ENCODE measurements at regions not wholly inside any gene's neighbourhood (a gene's known extent, or its start where the extent isn't known, plus 50 kb on each side); places are given as distances from the start of the nearest gene placed in this dataset.

GRCh38 chr1:234916840-234917239 is 211.8 kb downstream of the TOMM20 start:
- CTCF ChIA-PET (ENCODE audit: low intra/inter-chr PET ratio, low total read pairs) = no interaction called here
- no peaks in the 10 kb centered on the region for H3K27me3 ChIP-seq (ENCODE audit: control insufficient read depth in 1 of 2, insufficient read depth in 2 of 2, low read length in 2 of 2)
- TF ChIP-seq ZBTB8A (CRISPR knock-in tag; IDR thresholded peaks at IDR 0.05; ENCODE audit: borderline replicate concordance, low read depth) (no peak), NAIF1 (CRISPR knock-in tag; IDR thresholded peaks at IDR 0.05; ENCODE audit: borderline replicate concordance) (no peak), ZNF576 (CRISPR knock-in tag; IDR thresholded peaks at IDR 0.05) (no peak), ETV5 (CRISPR knock-in tag; IDR thresholded peaks at IDR 0.05; ENCODE audit: borderline replicate concordance) (no peak), HNF4G (IDR thresholded peaks at IDR 0.05; ENCODE audit: borderline replicate concordance, low read depth, low read length) (no peak), HNF4G (CRISPR knock-in tag; IDR thresholded peaks at IDR 0.05; ENCODE audit: borderline replicate concordance, low read depth) (no peak), MTF2 (CRISPR knock-in tag; IDR thresholded peaks at IDR 0.05; ENCODE audit: borderline replicate concordance) (no peak), PTBP1 (IDR thresholded peaks at IDR 0.05; ENCODE audit: low read depth, low read length, poor library complexity, severe bottlenecking) (no peak), ZNF782 (CRISPR knock-in tag; IDR thresholded peaks at IDR 0.05; ENCODE audit: borderline replicate concordance) (no peak), POLR2G (IDR thresholded peaks at IDR 0.05; ENCODE audit: low read depth, low read length) (no peak)
- H2AFZ ChIP-seq (ENCODE audit: low read length) = no peak overlapping the region
- H4K20me1 ChIP-seq (ENCODE audit: insufficient read depth, low read length) = no peaks in the 10 kb centered on the region
- in situ Hi-C loops (cut with HindIII; ENCODE audit: extremely low pct_ligation_motif_present, low pct_unique_long_range_greater_than_20kb) (no loop called here), intact Hi-C loops (cut with micrococcal nuclease; ENCODE audit: unreplicated experiment) (no loop called here)
- ATAC-seq = no peak
- no peaks in the 10 kb centered on the region for H3K79me2 ChIP-seq (ENCODE audit: insufficient read depth, low read length)
- H3K9me3 ChIP-seq (ENCODE audit: low read length) = 0 out of 2 replicates have a peak, but pooled peaks cover 4% of the 10 kb centered on the region
- no peak for DNase-seq (ENCODE audit: low spot score)
- H3K4me1 ChIP-seq (ENCODE audit: insufficient read depth, low read length) = peaks cover 52% of the 10 kb centered on the region
- H3K27ac ChIP-seq (ENCODE audit: extremely low read length, insufficient read depth, low read length) = no peak overlapping the region
- WGBS (ENCODE audit: low lambda C conversion rate) = 93% methylated on average over 4 of the region's 4 CpGs
- no peak overlapping the region for H3K4me3 ChIP-seq (replicated peaks in 1 of 3; ENCODE audit: insufficient read depth in 1 of 3, low read depth in 2 of 3, low read length in 3 of 3)
- no peaks in the 10 kb centered on the region for H3K36me3 ChIP-seq (replicated peaks in 1 of 2; ENCODE audit: control insufficient read depth in 1 of 2, insufficient read depth in 2 of 2, low read length in 2 of 2)
- no TSS peak for BruUV-seq (replicated peaks)
- FAIRE-seq = no peak
- POLR2A ChIA-PET = interaction anchor here (1.6 kb wide), 1 partner anchor 40 kb away, joined by 3 read pairs; no protein-coding TSS in a partner anchor
- no peak overlapping the region for H3K9ac ChIP-seq (ENCODE audit: insufficient read depth, low read depth, low read length)
- H3K4me2 ChIP-seq (ENCODE audit: low read depth, low read length) = no peak overlapping the region
